ENCODE measurements at regions not wholly inside any gene's neighbourhood (a gene's known extent, or its start where the extent isn't known, plus 50 kb on each side); places are given as distances from the start of the nearest gene placed in this dataset.
"Not testable (repeated sequence)": the region's sequence is repeated elsewhere in the genome, so short reads cannot be mapped to it uniquely, and the experiment has no call there.

DNA sequence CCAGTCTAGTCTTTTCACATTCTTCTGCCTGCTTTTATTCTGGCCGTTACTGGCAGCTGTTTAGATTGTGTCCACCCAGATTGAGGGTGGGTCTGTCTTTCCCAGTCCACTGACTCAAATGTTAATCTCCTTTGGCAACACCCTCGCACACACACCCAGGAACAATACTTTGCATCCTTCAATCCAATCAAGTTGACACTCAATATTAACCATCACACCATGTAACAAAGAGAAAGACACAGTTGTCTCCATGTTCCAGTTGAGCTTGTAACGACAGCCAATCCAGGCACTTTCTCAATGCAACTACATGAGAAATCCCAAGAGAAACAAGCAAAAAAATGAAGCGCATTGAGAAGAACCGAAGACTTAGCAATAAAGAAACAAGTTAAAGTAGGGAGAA is 877.7 kb downstream of the LTN1 start:
- not testable (repeated sequence) for TF ChIP-seq EZH2phosphoT487 (IDR thresholded peaks at IDR 0.05; ENCODE audit: borderline replicate concordance)
- TF ChIP-seq, protein P1, sequence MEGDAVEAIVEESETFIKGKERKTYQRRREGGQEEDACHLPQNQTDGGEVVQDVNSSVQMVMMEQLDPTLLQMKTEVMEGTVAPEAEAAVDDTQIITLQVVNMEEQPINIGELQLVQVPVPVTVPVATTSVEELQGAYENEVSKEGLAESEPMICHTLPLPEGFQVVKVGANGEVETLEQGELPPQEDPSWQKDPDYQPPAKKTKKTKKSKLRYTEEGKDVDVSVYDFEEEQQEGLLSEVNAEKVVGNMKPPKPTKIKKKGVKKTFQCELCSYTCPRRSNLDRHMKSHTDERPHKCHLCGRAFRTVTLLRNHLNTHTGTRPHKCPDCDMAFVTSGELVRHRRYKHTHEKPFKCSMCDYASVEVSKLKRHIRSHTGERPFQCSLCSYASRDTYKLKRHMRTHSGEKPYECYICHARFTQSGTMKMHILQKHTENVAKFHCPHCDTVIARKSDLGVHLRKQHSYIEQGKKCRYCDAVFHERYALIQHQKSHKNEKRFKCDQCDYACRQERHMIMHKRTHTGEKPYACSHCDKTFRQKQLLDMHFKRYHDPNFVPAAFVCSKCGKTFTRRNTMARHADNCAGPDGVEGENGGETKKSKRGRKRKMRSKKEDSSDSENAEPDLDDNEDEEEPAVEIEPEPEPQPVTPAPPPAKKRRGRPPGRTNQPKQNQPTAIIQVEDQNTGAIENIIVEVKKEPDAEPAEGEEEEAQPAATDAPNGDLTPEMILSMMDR (conservative IDR thresholded peaks at IDR 0.05; ENCODE audit: low read length): not testable (repeated sequence)

Data from Loucy (cell line).